ENCODE measurements at regions not wholly inside any gene's neighbourhood (a gene's known extent, or its start where the extent isn't known, plus 50 kb on each side); places are given as distances from the start of the nearest gene placed in this dataset.

DNA sequence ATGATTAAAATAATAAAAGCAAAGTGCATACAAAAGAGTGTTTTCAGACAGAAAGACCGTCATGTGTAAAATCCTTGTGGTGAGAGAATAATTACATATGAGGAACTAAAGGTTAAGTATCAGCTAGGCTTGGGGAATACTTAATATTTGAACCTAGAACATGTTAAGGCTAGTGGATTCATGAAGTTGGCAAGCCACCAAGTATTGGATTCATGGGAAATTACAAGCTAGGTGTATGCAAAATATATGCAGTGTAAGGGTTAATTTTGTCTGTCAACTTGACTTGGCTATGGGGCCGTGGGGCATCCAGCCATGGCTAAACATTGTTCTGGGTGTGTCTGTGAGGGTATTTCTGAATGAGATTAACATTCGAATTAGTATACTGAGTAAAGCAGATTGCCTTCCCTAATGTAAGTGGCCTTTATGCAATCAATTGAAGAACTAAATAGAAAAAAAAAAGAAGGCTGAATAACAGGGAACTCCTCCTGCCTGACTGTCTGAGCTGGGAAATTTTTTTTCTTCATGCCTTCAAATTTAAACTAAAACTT is 533.5 kb upstream of the KLF12 start:
- CTCF ChIA-PET (ENCODE audit: partially characterized antibody) = no interaction called here
- H3K4me1 ChIP-seq (replicated peaks in 1 of 4; ENCODE audit: control insufficient read depth in 3 of 4, insufficient read depth in 4 of 4, low read length in 3 of 4) = peaks cover 0 to 3% (median 0%) of the 10 kb centered on the region in 4 experiments; a peak in 1 of 7 replicates
- no peaks in the 10 kb centered on the region for H3K79me1 ChIP-seq (ENCODE audit: low read depth, low read length)
- H3K18ac ChIP-seq (ENCODE audit: extremely low read depth, low read length) = no peak overlapping the region
- DNase-seq (ENCODE audit: low read depth in 1 of 2, low spot score in 2 of 2) = no peak
- H3K27ac ChIP-seq (ENCODE audit: low read depth, low read length) = no peak overlapping the region
- H4K91ac ChIP-seq (replicated peaks; ENCODE audit: insufficient read length, low read length) = no peak overlapping the region
- no peak overlapping the region for H3K4me3 ChIP-seq (ENCODE audit: extremely low read depth in 1 of 4, insufficient read depth in 2 of 4, low read depth in 3 of 4, low read length in 4 of 4)
- no peak overlapping the region for H3K4ac ChIP-seq (replicated peaks; ENCODE audit: insufficient read length, low read depth, low read length)
- no peak overlapping the region for H3K23ac ChIP-seq (ENCODE audit: insufficient read length)
- H4K5ac ChIP-seq (ENCODE audit: insufficient read length, low read depth, low read length) = no peak overlapping the region
- H2BK5ac ChIP-seq (ENCODE audit: low read depth, low read length) = no peak overlapping the region
- no peak overlapping the region for H2BK12ac ChIP-seq (ENCODE audit: low read depth, low read length)
- 90% methylated on average over 3 of the region's 3 CpGs; no CpG with 5 or more reads in 1 of the 2 experiments for WGBS, 2 experiments (ENCODE audit: extremely low coverage in 1 of 2, insufficient coverage in 1 of 2, insufficient read length in 1 of 2, insufficient replicate concordance in 2 of 2, low coverage in 1 of 2, low lambda C conversion rate in 2 of 2, missing lambda C conversion rate in 1 of 2)
- H2BK15ac ChIP-seq (ENCODE audit: low read length) = no peak overlapping the region
- H3K14ac ChIP-seq (ENCODE audit: insufficient read length) = no peak overlapping the region
- H3K79me2 ChIP-seq (ENCODE audit: control insufficient read depth in 1 of 2, insufficient read depth in 2 of 2, low read length in 2 of 2) = no peaks in the 10 kb centered on the region
- H3K36me3 ChIP-seq (ENCODE audit: control insufficient read depth in 2 of 4, insufficient read depth in 4 of 4, low read length in 3 of 4) = no peaks in the 10 kb centered on the region
- H3K23me2 ChIP-seq (ENCODE audit: low read depth, low read length) = no peaks in the 10 kb centered on the region
- no peak for TF ChIP-seq EGR1 (IDR thresholded peaks at IDR 0.05; ENCODE audit: borderline replicate concordance, low read depth, low read length)
- no peak for TF ChIP-seq NANOG (IDR thresholded peaks at IDR 0.05; ENCODE audit: insufficient read depth, low read depth, low read length, poor library complexity, severe bottlenecking)
- TF ChIP-seq, protein P1, sequence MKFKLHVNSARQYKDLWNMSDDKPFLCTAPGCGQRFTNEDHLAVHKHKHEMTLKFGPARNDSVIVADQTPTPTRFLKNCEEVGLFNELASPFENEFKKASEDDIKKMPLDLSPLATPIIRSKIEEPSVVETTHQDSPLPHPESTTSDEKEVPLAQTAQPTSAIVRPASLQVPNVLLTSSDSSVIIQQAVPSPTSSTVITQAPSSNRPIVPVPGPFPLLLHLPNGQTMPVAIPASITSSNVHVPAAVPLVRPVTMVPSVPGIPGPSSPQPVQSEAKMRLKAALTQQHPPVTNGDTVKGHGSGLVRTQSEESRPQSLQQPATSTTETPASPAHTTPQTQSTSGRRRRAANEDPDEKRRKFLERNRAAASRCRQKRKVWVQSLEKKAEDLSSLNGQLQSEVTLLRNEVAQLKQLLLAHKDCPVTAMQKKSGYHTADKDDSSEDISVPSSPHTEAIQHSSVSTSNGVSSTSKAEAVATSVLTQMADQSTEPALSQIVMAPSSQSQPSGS (IDR thresholded peaks at IDR 0.05; ENCODE audit: low read length) = no peak
- no peak for TF ChIP-seq PHF8 (conservative IDR thresholded peaks at IDR 0.05; ENCODE audit: low read depth, low read length)
- TF ChIP-seq SIX5 (IDR thresholded peaks at IDR 0.05; ENCODE audit: low read depth, low read length) = no peak
- no peak for TF ChIP-seq RAD21 (IDR thresholded peaks at IDR 0.05 in 1 of 2, conservative IDR thresholded peaks at IDR 0.05 in 1 of 2; ENCODE audit: low read depth in 2 of 2, low read length in 2 of 2)
- TF ChIP-seq TEAD4 (IDR thresholded peaks at IDR 0.05; ENCODE audit: low read depth, low read length) = no peak
- TF ChIP-seq FOSL1 (IDR thresholded peaks at IDR 0.05; ENCODE audit: insufficient read depth, low read depth, low read length) = no peak
- no peak for TF ChIP-seq POU5F1 (IDR thresholded peaks at IDR 0.05; ENCODE audit: low read depth, low read length)
- TF ChIP-seq BRCA1 (IDR thresholded peaks at IDR 0.05; ENCODE audit: low read depth, low read length) = no peak
- TF ChIP-seq TAF7 (optimal IDR thresholded peaks at IDR 0.05; ENCODE audit: borderline replicate concordance, low read depth, low read length) = no peak
- H3K4me2 ChIP-seq (ENCODE audit: insufficient read depth in 1 of 2, low read depth in 2 of 2, low read length in 2 of 2) = no peak overlapping the region
- no peaks in the 10 kb centered on the region for H3K9me3 ChIP-seq (ENCODE audit: insufficient read depth in 2 of 2, low read depth in 1 of 2, low read length in 1 of 2)
- no peak overlapping the region for H2BK120ac ChIP-seq (replicated peaks; ENCODE audit: low read depth, low read length)
- no peaks in the 10 kb centered on the region for H3K27me3 ChIP-seq (replicated peaks in 1 of 4; ENCODE audit: control insufficient read depth in 3 of 4, extremely low read depth in 1 of 4, insufficient read depth in 3 of 4, low read length in 3 of 4)
- H2AFZ ChIP-seq (ENCODE audit: low read length) = no peak overlapping the region
- no peaks in the 10 kb centered on the region for H4K20me1 ChIP-seq (replicated peaks in 1 of 2; ENCODE audit: control insufficient read depth in 1 of 2, insufficient read depth in 2 of 2, low read length in 2 of 2)
- H2AK5ac ChIP-seq (ENCODE audit: low read depth, low read length) = no peak overlapping the region
- H3K9ac ChIP-seq (replicated peaks in 1 of 4; ENCODE audit: extremely low read depth in 1 of 4, low read depth in 3 of 4, low read length in 3 of 4) = no peak overlapping the region
- POLR2A ChIA-PET (ENCODE audit: partially characterized antibody) = interaction anchor here (0.6 kb wide), 1 partner anchor 895 kb away, joined by 4 read pairs; no protein-coding TSS in a partner anchor
- H2BK20ac ChIP-seq (ENCODE audit: low read length) = no peak overlapping the region
- no peak overlapping the region for H4K8ac ChIP-seq (ENCODE audit: extremely low read depth, insufficient read depth, low read length)
- FAIRE-seq = no peak
- H3K56ac ChIP-seq (replicated peaks; ENCODE audit: insufficient read length, low read depth, low read length) = no peak overlapping the region
